Endothelial cell (in vitro differentiated cells): ENCODE measurements at regions not wholly inside any gene's neighbourhood (a gene's known extent, or its start where the extent isn't known, plus 50 kb on each side); places are given as distances from the start of the nearest gene placed in this dataset.

Experiments used
- DNase-seq: peaks from one replicate; pipeline ENCODE4 v3.0.0; 2021; ENCODE audit warnings: low spot score
- H3K27ac Mint-ChIP-seq: one replicate; pipeline ENCODE4 v1.8.0; 2021; ENCODE audit warnings: mixed read lengths, inconsistent platforms; ENCODE audit not compliant: unreplicated experiment
- H3K27me3 Mint-ChIP-seq: one replicate; pipeline ENCODE4 v1.8.0; 2021; ENCODE audit warnings: mild to moderate bottlenecking, moderate library complexity, mixed read lengths, inconsistent platforms; ENCODE audit not compliant: unreplicated experiment
- H3K36me3 Mint-ChIP-seq: one replicate; pipeline ENCODE4 v1.8.0; 2021; ENCODE audit warnings: mild to moderate bottlenecking, low read depth, mixed read lengths, inconsistent platforms; ENCODE audit not compliant: unreplicated experiment
- H3K4me1 Mint-ChIP-seq: one replicate; pipeline ENCODE4 v1.8.0; 2021; ENCODE audit warnings: mild to moderate bottlenecking, mixed read lengths, inconsistent platforms; ENCODE audit not compliant: unreplicated experiment
- H3K4me3 Mint-ChIP-seq: one replicate; pipeline ENCODE4 v1.8.0; 2021; ENCODE audit warnings: mild to moderate bottlenecking, mixed read lengths, inconsistent platforms; ENCODE audit not compliant: unreplicated experiment
- H3K9me3 Mint-ChIP-seq: one replicate; pipeline ENCODE4 v1.8.0; 2021; ENCODE audit warnings: mixed read lengths, inconsistent platforms; ENCODE audit not compliant: unreplicated experiment
- TF ChIP-seq, protein P1 (sequence below): fragments of 200-600 bp; sonication (generic); IDR thresholded peaks from one replicate; pipeline ENCODE4 v1.5.0; 2021; ENCODE audit warnings: antibody characterized with exemption; ENCODE audit not compliant: unreplicated experiment

DNA sequence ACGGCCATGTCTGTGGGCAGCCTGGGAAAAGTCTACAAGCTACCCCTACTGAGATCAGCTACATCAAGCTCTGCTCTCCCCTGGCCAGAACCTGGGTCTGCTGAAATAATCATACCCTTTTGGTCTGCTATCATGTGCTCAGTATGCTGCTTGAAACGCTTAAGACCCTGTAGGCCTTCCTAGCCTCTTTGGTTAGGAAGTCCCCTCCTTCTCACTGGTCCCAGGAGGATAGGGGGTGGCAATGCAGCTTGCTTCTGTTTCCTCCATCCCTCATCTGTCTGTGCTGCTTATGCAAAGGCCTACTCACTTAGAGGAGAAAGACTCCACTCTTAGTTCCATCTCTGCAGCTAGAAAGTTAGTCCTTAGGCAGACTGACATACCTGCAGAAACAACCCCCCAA lies 118.2 kb upstream of the RASGRP1 start:
- no peak overlapping the region for H3K4me3 Mint-ChIP-seq
- no peak overlapping the region for H3K27ac Mint-ChIP-seq
- no peak for DNase-seq
- TF ChIP-seq, protein P1, sequence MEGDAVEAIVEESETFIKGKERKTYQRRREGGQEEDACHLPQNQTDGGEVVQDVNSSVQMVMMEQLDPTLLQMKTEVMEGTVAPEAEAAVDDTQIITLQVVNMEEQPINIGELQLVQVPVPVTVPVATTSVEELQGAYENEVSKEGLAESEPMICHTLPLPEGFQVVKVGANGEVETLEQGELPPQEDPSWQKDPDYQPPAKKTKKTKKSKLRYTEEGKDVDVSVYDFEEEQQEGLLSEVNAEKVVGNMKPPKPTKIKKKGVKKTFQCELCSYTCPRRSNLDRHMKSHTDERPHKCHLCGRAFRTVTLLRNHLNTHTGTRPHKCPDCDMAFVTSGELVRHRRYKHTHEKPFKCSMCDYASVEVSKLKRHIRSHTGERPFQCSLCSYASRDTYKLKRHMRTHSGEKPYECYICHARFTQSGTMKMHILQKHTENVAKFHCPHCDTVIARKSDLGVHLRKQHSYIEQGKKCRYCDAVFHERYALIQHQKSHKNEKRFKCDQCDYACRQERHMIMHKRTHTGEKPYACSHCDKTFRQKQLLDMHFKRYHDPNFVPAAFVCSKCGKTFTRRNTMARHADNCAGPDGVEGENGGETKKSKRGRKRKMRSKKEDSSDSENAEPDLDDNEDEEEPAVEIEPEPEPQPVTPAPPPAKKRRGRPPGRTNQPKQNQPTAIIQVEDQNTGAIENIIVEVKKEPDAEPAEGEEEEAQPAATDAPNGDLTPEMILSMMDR: no peak
- H3K36me3 Mint-ChIP-seq: no peaks in the 10 kb centered on the region
- H3K9me3 Mint-ChIP-seq: no peaks in the 10 kb centered on the region
- H3K27me3 Mint-ChIP-seq: no peaks in the 10 kb centered on the region
- no peaks in the 10 kb centered on the region for H3K4me1 Mint-ChIP-seq

DNA sequence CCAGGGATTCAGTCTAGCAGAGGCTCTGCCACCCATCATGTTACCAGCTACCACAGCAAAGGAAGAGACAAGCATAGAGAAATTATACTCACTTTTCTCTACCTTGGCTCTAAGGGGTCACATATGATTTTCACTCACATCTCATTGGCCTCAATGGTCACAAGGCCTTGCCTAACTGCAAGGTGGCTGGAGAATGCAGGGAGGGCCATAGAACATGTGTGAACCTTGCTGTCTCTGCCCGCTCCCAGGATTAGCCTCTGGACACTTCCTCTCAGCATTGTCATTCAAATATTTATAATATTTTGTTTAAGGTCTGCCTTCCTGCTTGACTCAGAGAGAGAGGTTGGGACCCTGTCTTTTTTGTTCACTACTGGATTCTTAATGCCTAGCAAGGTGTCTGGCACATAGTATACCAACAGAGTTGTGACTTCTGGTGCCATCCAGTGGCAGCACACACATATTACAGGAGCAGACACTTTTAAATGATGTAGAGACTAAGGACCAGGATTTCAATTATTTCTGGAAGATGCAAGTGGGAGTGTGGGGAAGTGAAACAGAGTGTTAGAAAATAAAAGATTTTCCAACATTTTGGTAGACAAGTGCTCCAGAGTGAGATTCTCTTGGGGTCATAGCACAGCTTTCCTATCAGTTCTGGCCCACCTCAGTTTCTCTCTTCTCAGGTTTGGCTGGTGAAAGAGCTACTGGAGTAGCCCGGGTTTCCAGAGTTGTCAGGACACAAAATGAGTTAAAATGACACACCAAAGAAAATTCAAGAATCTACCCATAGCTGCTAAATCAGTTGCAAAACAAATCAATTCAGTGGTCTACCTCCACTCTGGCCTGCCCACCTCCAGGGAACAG lies 119.0 kb upstream of the RASGRP1 start:
- H3K4me3 Mint-ChIP-seq: no peak overlapping the region
- no peaks in the 10 kb centered on the region for H3K27me3 Mint-ChIP-seq
- DNase-seq: peak; percentile 62
- TF ChIP-seq, protein P1: peak; percentile 76
- H3K36me3 Mint-ChIP-seq: no peaks in the 10 kb centered on the region
- H3K4me1 Mint-ChIP-seq: no peaks in the 10 kb centered on the region
- no peak overlapping the region for H3K27ac Mint-ChIP-seq
- H3K9me3 Mint-ChIP-seq: no peaks in the 10 kb centered on the region

DNA sequence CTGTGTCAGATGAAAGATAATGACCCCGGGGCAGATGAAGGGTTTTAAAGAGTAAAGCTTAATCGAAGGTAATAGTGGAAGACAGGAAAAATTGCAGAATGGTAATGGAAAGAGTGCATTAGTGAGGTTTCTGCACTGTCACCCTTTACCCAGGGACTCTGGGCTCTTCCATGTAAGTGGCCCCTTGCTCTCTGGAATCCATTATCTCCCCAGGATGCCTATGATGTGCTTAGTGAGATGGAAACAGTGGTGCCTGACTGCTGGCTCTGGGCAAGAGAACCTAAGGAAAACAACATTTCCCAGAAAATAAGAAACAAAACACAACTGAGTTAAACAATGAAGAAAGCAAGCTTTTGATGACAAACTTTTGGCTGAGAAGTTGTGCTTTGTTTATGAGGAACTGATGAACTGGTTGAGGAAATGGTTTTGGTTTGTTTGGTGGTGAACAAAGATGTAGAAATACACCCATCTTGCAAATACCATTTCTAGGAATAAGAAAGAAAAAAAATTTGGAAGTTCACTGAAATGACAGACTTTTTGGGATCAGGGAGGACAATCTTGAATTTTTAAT lies 119.9 kb upstream of the RASGRP1 start:
- Mint-ChIP-seq H3K27me3 (no peaks in the 10 kb centered on the region), H3K9me3 (no peaks in the 10 kb centered on the region), H3K4me3 (no peak overlapping the region), H3K36me3 (no peaks in the 10 kb centered on the region), H3K27ac (no peak overlapping the region), H3K4me1 (no peaks in the 10 kb centered on the region)
- TF ChIP-seq, protein P1: no peak
- no peak for DNase-seq

DNA sequence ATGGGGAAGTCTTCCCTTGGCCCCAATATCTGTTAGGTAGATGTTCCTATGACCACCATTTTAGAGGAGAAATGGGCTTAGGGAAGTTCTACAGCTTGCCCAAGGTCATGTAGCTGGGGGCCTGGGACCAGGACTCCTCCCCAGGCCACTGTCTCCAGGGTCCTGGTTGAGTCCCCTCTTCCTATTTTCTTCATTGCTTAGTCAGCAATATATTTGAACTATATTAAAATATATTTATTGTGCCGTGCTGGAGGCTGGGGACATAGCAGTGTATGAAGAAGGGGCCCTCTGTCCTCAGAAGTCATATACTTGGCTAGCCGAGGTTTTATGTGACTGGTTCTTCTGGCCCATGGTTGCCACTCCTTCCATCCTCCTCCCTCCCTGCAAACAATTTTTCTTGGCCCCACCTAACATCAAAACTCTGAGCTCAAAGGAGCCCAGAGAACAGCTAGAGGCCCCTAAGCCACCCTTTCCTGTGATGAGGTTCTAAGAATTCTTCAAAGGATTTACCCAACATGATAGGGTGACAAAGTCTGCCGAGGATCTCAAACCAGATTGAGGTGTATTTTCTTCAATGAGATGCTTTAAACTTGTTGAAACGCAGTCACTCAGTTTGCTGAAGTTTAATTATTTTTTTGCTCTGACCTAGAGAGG lies 121.2 kb upstream of the RASGRP1 start:
- no peaks in the 10 kb centered on the region for H3K9me3 Mint-ChIP-seq
- no peak for DNase-seq
- no peaks in the 10 kb centered on the region for H3K36me3 Mint-ChIP-seq
- H3K4me1 Mint-ChIP-seq: no peaks in the 10 kb centered on the region
- no peak overlapping the region for H3K4me3 Mint-ChIP-seq
- no peak overlapping the region for H3K27ac Mint-ChIP-seq
- TF ChIP-seq, protein P1: no peak
- H3K27me3 Mint-ChIP-seq: no peaks in the 10 kb centered on the region

DNA sequence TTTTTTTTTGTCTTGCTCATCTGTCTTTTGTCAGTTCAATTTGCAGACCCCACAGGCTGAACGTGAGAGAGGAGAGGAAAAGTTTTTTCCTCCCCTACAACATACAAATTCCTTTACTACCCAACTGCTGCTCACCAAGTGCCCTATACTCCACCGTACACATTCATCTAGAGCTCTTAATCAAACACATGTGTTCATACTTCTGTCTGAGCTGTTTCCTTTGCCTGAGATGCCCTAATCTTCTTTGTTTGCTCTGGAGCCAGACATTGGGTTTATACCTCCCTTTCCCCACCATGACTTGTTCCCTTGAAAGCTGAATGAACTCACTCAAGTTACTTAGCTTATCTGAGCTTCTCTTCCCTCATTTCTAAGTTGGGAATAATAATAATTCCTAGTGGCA lies 122.7 kb upstream of the RASGRP1 start:
- H3K4me3 Mint-ChIP-seq: no peak overlapping the region
- no peak overlapping the region for H3K27ac Mint-ChIP-seq
- H3K36me3 Mint-ChIP-seq: no peaks in the 10 kb centered on the region
- no peak for DNase-seq
- TF ChIP-seq, protein P1: no peak
- H3K4me1 Mint-ChIP-seq: no peaks in the 10 kb centered on the region
- H3K9me3 Mint-ChIP-seq: no peaks in the 10 kb centered on the region
- H3K27me3 Mint-ChIP-seq: no peaks in the 10 kb centered on the region
